ENCODE measurements at regions not wholly inside any gene's neighbourhood (a gene's known extent, or its start where the extent isn't known, plus 50 kb on each side); places are given as distances from the start of the nearest gene placed in this dataset.
"Not testable (repeated sequence)": the region's sequence is repeated elsewhere in the genome, so short reads cannot be mapped to it uniquely, and the experiment has no call there.

DNA sequence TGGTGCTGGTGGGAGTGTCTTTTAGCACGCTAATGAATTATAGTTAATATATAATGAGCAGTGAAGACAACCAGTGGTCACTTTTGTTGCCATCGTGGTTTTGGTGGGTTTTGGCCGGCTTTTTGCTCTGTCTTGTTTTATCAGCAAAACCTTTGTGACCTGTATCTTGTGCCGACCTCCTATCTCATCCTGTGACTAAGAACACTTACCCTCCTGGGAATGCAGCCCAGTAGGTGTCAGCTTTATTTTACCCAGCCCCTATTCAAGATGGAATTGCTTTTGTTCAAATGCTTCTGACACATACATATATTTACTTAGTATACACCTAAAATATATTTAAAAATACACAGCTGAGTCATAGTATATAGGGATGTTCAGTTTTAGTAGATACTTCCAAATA, 770.3 kb downstream of the PDCD6IP start:
- no peak for DNase-seq

DNA sequence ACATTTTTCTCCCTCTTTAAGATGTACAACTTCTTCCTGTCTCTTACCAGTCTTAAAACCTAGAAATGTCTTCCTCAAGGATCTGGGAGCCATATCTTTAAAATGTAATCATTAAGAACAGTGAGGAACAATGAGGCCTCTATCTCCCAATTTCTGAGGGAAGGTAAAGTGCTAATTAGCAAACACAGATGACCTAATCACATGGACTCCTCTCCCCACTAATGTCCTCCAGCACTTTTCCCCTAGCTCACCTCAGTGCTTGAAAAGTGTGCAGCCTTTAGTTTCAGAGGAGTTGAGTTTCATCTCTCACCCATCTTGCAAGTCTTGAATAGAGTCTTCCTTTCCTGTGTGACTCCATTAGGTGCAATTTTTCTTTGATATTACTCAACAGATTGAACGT, 771.0 kb downstream of the PDCD6IP start:
- no peak for DNase-seq

DNA sequence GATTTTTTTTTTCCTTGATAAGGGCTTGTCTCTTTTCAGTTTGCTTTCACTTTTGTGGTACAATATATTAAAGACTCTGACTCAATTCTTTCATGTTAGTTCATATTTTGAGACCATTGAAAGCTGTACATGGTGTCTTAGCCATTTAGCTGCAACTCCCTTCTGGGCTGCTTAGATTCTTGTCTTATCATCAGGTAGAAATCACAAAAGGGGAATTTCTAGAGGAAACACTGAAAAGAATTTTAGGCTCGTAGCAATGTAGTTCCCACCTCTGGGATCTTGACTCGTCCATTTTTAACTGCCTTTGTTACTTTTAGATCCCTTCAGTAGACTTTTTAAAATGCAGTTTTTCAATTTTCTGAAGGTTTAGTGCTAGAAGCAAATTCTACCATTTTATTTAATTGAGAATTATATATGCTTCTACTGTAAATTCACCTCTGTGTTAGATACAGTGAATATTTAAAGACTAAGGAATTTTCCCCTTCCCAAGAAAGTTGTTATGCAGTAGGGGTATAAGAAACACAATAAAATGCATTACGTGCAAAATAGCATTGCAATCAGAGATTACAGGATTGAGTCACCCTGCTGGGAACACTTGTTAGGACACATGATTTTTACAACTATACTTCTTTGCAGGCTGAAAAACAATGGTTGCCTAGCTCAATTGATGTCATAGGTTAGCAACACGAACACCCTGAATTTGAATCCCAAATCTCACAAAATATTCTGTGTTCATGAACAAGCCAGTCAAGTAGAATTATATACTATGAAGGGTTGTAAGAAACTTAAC, 772.7 kb downstream of the PDCD6IP start:
- no peak for DNase-seq

GRCh38 chr3:34571714-34572113, 773.3 kb downstream of the PDCD6IP start:
- no peak for DNase-seq

DNA sequence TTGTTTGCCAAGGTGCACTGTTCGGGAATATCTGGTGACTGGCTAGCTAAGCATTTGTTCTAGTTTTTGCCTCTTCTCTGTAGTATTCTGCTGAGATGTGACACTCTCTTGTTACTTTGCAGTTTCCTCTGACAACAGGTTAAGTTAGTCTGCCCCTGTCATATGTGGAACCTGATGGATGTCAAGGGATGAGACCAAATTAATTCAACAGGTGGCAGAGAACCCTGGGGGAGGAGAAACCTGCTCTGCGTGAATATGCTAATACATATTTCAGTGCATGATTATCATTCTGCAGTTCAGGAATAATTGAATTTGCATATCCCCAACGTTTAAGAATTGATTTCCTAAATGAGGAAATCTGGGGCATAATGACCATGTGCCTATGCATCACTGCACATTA, 777.3 kb downstream of the PDCD6IP start:
- no peak for DNase-seq

- no peak for DNase-seq
Measured at GRCh38 chr3:34582055-34582454, 783.6 kb downstream of the PDCD6IP start.

- DNase-seq: no peak
Measured at GRCh38 chr3:34583451-34583850, 785.0 kb downstream of the PDCD6IP start.

- DNase-seq: no peak
Measured at GRCh38 chr3:34584971-34585370, 786.5 kb downstream of the PDCD6IP start.

DNA sequence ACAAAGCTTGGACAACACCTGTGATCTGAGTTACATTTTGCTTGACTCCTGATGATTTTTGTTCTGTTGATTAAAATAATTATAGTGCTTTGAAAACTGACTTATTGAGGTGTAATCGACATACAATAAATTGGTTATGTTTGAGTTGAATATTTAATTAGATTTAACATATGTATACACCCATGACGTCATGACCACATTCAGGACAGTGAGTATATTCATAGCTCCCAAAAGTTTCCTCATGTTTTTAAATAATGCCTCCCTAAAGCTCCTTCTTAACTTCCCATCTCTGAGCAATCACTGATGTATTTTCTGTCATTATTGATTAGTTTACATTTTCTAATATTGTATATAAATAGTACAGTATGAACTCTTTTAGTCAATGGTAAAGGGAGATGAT, 801.2 kb downstream of the PDCD6IP start:
- DNase-seq: no peak

GRCh38 chr3:34619990-34620389, 821.6 kb downstream of the PDCD6IP start:
- DNase-seq: no peak

DNA sequence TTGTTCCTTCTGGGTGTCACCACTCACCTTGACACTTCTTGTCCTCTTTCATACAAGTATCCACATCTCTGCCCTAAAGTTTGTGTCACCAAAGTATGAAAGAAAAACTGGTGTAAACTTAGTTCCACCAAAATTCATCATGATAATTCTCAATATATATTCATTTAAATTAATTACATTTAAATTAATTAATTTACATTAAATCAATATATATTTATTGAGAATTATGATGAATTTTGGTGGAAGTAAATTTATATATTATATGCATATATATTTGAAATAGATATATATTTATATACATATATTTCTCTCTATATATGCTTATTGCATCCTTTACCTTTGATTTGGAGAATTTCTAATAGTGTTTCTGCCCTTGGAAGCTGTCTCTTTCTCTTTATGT, 828.3 kb downstream of the PDCD6IP start:
- DNase-seq: no peak

DNA sequence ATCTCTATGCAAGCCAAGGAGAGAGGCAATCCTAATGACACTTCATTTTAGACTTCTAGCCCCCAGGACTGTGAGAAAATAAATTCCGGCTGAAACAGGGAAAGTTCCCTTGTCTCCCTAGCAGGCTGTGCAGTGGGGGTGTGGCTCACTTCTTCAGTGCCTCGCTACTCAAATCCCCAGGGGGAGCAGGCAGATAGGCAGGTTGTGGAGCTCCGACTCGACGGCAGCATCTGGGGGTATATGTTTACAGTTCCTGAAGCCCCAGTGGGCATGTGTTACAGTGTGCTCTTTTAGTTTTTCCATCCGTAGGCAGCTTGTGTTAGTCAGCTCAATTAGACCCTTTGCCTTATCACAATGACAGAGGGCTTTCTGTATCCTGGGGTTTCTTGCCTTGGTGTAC, 836.5 kb downstream of the PDCD6IP start:
- DNase-seq: no peak

DNA sequence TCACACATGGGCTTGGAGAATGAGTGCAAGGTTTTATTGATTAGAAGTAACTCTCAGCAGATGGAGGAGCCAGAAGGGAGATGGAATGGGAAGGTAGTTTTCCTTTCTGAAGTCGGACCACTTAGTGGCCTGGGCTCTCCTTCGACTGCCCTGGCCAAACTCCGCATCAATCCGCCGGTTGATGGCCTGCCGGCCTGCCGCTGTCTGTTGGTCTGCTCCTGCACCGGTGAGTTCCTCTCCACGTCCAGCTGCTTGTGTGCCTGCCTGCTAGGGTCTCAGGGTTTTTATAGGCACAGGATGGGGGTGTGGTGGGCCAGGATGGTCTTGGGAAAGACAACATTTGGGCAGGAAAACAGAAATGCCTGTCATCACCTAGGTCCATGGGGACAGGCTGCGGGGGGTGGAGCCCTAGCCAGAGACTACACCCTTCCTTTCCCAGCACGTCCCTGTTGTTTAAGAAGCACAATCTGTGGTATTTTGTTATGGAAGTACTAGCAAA, 837.0 kb downstream of the PDCD6IP start:
- no peak for DNase-seq

DNA sequence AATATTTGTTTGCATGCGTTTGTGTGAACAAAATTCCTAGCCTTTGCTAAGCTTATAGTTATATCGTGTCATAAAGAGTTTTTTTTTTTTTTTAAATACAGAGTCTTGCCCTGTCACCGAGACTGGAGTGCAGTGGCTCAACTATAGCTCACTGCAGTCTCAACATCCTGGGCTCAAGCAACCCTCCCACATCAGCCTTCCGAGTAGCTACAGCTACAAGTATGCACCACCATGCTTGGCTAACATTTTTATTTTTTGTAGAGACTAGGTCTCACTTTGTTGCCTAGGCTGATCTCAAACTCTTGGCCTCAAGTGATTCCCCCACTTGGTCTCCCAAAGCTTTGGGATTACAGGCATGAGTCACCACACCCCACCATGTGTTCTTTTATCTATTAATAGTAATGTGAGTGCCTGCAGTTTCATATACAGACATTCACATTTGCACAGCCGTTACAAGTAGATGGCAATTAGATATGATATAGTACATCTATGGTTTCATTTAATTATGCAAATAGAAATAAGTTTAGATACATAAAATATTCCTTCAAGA, 848.6 kb downstream of the PDCD6IP start:
- no peak for DNase-seq

DNA sequence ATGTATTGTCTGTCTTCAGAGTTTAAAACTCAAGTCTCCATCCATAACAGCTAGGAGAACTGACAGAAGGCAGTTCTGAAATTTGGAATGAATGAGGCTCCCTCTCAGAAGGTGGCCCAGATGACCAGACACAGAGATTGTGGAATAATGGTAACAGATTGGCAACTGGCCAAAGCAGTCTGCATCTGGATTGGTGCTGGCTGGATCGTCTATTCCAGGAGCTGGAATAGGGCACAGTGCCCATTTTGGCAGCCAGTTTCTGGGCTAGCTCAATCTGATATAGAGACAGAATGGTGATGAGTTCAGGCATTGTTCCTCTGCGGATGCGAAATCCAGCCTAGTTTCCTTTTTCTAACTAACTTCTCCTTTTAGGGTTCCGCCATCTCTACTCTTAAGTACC, 851.7 kb downstream of the PDCD6IP start:
- DNase-seq: no peak

GRCh38 chr3:34668915-34669314, 870.5 kb downstream of the PDCD6IP start:
- DNase-seq: no peak

DNA sequence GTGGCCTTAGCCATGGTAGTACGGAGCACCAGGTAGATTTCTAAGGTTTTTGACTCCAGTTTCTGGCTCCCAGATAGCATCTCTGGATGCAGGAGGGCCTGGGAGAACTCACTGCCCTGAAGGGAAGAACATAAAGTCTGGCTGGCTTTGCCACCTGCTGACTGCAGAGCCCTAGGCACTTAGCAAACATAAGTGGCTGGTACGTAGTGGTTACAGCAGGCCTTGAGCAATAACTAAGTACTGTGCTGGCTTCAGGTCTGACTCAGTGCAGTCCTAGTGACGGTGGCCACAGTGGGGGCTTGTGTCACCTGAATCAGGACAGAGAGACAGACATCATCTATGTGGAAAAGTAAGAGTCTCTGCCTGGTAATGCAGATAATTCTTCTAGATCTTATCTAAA, 871.1 kb downstream of the PDCD6IP start:
- DNase-seq: no peak

DNA sequence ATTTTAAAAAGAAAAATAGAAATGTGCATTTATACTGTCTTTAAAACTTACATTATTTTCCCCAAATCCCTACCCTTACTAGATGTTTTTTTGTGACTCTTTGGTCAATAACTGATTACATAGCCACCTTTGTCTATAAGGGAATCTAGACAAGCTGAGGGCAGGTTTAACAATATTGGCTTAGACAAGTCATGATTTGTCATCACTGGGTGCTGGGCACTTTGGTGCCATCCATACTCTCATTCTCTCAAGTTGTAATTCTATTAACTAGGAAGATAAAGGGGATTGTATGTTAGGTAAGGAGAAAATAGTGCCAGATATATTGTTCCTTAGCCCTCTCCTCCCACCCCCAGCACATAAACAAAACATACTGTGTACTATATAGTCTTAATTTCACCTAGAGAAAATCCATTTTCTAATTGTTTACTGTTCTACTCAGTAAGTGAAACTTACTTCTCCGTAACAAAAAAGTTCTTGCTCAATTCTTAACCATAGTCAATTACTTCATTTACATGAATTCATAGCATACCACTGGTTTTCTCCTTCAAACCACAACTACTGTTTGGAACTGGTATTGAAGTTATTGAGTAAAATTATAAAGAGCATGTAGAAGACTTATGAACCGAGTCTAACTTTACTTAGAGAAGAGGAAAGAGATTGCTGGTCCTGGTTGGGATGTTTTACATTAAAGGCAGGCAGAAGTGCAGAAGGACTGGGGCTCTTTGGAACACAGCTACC, 877.1 kb downstream of the PDCD6IP start:
- no peak for DNase-seq

- no peak for DNase-seq
Measured at GRCh38 chr3:34676436-34676835, 878.0 kb downstream of the PDCD6IP start.

DNA sequence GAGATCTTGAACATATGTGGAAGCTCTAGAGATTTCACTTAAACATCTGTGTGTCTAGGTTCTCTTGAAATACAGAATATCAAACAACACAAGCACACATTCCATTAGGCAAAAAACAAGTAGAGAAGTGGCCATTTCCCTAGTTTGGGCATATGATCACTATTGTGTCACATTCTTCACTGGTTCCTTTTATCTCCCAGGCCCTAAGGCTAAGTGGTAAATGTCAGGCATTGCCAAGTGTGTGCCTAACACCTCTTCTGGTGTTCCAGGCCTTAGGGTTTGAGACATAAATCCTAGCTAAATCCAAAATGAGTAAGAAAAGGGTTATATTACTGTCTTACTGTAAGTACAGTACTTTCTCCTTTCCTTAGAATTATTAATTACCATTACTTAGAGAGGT, 880.1 kb downstream of the PDCD6IP start:
- DNase-seq: no peak

DNA sequence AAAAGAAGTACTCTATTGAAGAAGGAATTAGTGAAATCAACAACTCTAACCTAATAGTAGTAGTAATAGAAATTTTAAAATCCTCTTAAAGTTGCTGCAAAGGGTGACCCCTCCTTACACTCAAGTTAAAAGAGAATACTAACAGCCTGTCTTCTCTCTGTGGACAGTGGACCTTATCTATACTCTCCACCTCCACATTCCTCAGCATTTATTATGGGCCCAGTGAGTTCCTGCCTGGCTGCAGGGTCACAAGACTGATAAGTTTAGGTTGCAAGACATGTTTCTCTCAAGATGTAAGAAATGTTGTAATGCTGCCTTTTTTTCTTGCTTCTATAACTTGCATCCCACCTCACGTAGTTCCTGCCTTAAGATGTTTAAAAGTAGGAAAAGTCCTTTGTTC, 880.6 kb downstream of the PDCD6IP start:
- DNase-seq: not testable (repeated sequence)

GRCh38 chr3:34683851-34684250, 885.4 kb downstream of the PDCD6IP start:
- DNase-seq: no peak

- no peak for DNase-seq
Measured at GRCh38 chr3:34686541-34686940, 888.1 kb downstream of the PDCD6IP start.

- no peak for DNase-seq
Measured at GRCh38 chr3:34687671-34688070, 889.2 kb downstream of the PDCD6IP start.

All from activated gamma-delta T cell treated with Interleukin-2 at 50 U/mL for 16 hours (primary cell).